ENCODE measurements at regions not wholly inside any gene's neighbourhood (a gene's known extent, or its start where the extent isn't known, plus 50 kb on each side); places are given as distances from the start of the nearest gene placed in this dataset.
"Not testable (repeated sequence)": the region's sequence is repeated elsewhere in the genome, so short reads cannot be mapped to it uniquely, and the experiment has no call there.

DNA sequence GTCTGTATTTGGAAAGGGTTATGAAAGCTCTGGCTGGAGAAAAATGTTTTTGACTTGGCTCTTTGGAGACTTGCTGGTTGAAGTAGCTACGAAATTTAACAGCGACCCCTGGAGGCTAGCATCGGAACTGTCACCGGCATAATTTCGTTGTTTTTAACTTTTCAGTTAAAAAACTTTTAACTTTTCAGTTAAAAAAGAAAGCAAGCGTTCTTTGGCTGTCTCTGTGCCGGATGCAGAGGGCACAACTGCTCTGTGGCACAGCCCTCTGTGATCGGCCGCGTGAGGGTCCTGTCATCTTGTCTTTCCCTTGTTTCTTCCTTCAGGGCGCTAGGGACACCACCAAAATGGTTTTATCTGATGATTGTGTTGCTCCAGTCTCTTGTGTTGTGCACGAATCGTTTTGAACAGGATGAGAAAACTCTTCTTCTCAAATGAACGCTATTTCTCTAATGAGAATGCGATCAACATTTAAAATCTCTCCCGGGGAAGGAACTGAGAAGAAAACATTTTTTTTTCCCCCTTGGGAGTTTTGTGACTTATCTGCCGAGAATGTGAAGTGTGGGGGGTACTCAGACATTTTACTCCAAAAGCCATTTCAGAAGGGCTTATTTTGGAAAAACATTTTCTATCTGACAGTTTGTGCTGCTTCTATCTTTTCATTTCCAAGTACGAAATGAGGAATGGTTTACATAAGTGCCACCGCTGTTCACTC is 57.1 kb downstream of the ADCYAP1 start:
- DNase-seq = peak; percentile 13

DNA sequence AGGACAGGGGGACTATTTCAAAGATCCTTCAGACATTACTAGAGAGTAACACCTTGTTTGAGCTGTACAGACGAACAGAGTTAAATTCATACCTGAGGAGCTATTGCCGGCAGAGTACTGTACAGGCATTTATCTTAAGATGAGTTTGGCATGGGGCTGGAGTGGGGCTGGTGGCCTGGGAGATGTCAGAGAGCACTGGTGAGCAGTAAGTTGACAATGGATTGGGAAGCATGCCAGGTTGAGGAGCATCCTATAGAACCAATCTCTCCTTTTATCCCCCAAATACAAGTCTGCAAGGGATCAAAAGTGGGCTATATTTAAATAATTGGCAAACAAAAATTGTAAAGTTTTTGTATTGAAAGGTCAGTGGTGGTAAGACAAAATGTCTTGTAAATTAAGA is 58.6 kb downstream of the ADCYAP1 start:
- DNase-seq = no peak

GRCh38 chr18:965921-966758 is 61.5 kb downstream of the ADCYAP1 start:
- no peak for DNase-seq

GRCh38 chr18:966759-967576 is 62.3 kb downstream of the ADCYAP1 start:
- DNase-seq = no peak

- DNase-seq = not testable (repeated sequence)
Observed at GRCh38 chr18:968910-969309, 64.2 kb downstream of the ADCYAP1 start.

DNA sequence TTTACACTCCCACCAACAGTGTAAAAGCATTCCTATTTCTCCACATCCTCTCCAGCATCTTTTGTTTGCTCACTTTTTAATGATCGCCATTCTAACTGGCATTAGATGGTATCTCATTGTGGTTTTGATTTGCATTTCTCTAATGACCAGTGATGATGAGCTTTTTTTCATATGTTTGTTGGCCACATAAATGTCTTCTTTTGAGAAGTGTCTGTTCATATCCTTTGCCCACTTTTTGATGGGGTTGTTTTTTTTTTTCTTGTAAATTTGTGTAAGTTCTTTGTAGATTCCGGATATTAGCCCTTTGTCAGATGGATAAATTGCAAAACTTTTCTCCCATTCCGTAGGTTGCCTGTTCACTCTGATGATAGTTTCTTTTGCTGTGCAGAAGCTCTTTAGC is 64.6 kb downstream of the ADCYAP1 start:
- DNase-seq = not testable (repeated sequence)

DNA sequence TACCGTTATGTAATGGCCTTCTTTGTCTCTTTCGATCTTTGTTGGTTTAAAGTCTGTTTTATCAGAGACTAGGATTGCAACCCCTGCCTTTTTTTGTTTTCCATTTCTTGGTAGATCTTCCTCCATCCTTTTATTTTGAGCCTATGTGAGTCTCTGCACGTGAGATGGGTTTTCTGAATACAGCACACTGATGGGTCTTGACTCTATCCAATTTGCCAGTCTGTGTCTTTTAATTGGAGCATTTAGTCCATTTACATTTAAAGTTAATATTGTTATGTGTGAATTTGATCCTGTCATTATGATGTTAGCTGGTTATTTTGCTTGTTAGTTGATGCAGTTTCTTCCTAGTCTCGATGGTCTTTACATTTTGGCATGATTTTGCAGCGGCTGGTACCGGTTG is 69.9 kb downstream of the ADCYAP1 start:
- DNase-seq = not testable (repeated sequence)

GRCh38 chr18:976393-977128 is 71.9 kb downstream of the ADCYAP1 start:
- not testable (repeated sequence) for DNase-seq

DNA sequence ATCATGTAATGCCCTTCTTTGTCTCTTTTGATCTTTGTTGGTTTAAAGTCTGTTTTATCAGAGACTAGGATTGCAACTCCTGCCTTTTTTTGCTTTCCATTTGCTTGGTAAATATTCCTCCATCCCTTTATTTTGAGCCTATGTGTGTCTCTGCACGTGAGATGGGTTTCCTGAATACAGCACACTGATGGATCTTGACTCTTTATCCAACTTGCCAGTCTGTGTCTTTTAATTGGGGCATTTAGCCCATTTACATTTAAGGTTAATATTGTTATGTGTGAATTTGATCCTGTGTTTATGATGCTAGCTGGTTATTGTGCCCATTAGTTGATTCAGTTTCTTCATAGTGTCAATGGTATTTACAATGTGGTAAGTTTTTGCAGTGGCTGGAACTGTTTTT is 72.7 kb downstream of the ADCYAP1 start:
- not testable (repeated sequence) for DNase-seq

DNA sequence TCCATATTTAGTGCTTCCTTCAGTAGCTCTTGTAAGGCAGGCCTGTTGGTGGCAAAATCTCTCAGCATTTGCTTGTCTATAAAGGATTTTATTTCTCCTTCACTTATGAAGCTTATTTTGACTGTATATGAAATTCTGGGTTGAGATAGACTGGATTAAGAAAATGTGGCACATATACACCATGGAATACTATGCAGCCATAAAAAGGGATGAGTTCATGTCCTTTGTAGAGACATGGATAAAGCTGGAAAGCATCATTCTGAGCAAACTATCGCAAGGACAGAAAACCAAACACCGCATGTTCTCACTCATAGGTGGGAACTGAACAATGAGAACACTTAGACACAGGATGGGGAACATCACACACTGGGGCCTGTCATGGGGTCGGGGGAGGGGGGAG is 73.1 kb downstream of the ADCYAP1 start:
- not testable (repeated sequence) for DNase-seq

- DNase-seq = no peak
Observed at GRCh38 chr18:980586-980985, 75.9 kb downstream of the ADCYAP1 start.

DNA sequence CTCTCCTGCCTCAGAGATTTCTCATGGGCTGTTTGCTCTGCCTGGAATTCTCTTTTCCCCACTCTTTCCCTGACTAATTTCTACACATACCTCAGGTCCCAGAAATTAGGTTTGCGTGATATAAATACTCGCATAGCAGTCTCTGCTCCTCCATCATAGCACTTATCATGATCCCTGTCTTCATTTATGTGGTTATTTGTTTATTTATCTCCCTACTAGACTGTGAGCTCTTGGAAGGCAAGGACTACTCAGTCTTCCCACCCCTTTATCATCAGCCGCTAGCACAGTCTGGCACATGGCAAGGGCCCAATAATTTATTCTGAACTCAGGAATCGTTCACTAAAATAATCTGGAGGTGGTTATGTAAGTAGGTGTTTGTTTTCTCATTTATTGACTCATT is 79.3 kb downstream of the ADCYAP1 start:
- DNase-seq = no peak

DNA sequence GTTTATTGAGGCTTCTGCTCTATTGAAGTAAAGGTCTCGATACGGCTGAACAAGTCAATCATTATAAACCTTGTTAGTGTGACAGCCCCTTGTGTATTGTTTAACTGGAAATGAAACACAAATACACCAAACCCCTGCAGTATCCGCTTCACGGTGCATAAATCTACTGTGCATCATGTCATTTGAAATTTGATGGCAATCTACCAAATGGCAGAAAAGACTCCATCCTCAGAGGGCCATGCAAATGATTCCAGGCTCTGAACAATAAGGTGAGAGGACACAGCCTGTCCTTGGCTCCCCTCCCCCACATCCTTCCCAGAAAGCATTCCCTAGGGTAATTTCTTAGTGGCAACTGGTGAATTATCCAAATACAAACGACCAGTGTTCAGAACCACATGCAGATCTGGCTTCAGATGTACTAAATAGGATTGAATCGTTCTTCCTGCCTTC is 80.6 kb downstream of the ADCYAP1 start:
- DNase-seq = no peak

- DNase-seq = no peak
Observed at GRCh38 chr18:986051-986450, 81.4 kb downstream of the ADCYAP1 start.

DNA sequence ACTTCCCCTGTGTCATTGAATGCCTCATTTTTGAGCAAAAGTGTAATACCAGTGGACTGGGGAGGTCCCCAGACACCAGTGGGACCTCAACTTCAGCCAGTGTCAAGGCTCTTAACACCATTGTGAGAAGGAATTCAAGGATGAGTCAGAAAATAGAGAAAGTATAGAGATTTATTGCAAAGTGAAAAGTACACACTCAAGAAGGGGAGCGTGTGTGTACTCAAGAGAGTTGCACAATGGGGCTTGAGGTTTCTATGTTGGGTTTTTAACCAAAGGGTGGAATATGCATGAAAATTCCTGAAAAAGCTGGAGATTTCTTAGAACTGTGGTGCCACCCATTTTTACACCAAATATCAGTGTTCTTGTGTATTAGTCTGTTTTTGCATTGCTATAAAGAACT is 81.9 kb downstream of the ADCYAP1 start:
- DNase-seq = no peak

DNA sequence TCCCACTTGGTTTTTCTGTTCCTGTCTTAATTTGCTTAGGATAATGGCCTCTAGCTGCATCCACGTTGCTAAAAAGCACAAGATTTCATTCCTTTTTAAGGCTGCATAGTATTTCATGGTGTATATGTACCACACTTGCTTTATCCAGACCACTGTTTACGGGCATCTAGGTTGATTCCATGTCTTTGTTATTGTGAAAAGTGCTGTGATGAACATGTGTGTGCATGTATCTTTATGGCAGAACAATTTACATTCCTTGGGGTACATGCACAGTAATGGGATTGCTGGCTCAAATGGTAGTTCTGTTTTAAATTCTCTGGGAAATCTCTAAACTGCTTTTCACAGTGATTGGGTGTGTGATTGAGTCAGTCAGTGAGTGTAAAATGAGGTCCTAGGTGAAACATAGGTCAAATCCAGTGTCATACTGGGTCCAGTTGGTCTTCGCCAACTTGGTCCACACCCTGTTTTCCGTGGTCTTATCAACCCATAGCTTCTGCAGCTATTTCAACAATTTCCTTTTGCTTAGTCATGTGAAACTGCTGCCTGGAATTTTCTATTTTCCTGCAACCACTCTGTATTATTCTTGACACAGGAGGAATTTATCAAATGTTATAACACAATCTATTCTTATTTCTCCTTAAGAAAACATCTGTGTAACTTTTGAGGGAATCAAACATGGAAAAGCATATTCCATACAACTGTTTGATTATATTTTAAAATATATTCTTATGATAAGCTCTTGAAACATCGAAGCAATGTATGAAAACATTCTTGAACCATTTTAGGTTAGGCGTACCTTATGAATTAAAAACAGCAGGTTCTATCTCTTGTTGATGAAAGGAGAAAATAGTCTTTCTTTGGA is 82.9 kb downstream of the ADCYAP1 start:
- DNase-seq = no peak

DNA sequence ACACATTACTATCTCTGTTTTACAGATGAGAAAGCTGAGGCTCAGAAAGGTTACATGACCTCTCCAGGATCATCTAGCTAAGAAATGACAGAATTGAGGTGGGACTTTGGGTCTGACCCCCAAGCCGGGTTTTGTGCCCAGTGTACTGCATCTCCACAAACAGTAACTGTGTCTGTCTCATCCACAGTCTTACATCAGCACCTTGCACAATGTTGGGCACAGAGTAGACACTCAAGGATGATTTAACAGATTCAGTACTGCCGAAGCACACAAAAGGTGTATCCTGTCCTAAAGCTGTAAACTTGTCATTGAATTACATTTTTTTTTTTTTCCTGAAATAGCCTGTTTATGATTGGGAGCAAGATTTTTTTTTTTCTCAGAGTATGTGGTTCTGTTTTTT is 84.8 kb downstream of the ADCYAP1 start:
- DNase-seq = no peak

- DNase-seq = no peak
Observed at GRCh38 chr18:990197-990596, 85.5 kb downstream of the ADCYAP1 start.

DNA sequence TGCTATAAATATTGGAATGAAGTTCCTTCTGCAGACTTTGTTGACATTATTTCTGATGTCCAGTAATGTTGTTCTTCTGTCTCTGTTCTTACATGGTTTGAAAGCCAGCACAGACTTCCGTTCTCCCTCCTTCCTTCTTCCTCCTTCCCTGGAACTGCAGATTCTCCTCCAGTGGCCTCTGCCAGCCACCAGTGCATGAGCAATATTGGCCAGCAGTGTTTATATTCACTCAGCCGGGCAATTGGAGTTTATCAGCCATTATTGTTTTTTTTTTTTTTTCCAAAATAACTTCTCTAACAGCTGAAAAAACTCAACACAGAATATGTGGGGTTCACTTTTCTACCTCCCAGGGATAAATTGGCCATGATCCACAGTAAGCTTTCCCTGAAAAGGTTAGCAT is 86.8 kb downstream of the ADCYAP1 start:
- no peak for DNase-seq

DNA sequence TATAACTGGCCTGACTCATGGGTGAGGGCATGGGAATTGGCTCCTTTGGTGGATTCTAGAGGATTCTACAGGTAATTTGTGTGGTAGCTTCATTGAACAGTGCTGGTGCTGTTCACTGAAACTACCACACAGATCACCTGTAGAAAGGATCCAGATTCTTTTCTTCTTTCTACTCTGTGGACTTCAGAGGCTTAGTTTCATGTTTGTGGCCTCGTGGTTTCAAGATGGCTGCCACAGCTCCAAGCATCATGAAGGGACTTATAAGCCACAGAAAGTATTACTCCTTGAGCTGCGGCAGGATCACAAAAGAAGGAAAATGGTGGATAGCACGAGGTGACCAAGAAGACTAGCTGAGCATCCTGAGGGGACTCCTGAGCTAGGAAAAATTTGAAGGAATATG is 88.9 kb downstream of the ADCYAP1 start:
- no peak for DNase-seq

DNA sequence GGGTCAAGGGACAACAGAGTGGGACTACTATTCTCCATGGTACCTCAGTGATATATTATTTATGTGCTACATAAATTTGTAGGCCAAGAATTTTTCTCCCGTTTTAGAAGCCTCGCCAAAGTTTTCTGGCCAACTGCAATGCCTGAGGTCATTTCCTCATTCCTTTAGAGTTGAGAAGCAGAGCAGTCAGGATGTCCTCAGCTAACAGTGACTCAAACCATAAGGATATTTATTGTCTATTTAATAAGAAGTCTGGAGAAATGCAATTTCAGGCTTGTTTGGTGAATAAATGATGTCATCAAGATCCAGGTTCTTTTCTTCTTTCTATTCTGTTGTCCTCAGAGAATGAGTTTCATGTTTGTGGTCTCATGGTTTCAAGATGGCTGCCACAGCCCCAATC is 91.0 kb downstream of the ADCYAP1 start:
- DNase-seq = peak; percentile 29
